RWPE2 (cell line): ENCODE measurements at regions not wholly inside any gene's neighbourhood (a gene's known extent, or its start where the extent isn't known, plus 50 kb on each side); places are given as distances from the start of the nearest gene placed in this dataset.

Experiments
- ATAC-seq: fragments of 200-7000 bp; cut with Tn5 transposase; 3 replicates; pipeline ENCODE4 v1.9.1; 2021; ENCODE audit warnings: low read depth
- DNase-seq: peaks from one replicate; pipeline ENCODE4 v3.0.0-alpha.2; 2020; ENCODE audit warnings: low spot score
- H3K27ac ChIP-seq: fragments of 450-650 bp; 2 replicates; pipeline ENCODE4 v1.5.1; 2017; ENCODE audit warnings: mild to moderate bottlenecking; ENCODE audit not compliant: poor library complexity, severe bottlenecking
- H3K27me3 ChIP-seq: fragments of 250-450 bp; sonication (Bioruptor Pico); 2 replicates; pipeline ENCODE4 v1.5.1; 2021; ENCODE audit warnings: mild to moderate bottlenecking, moderate library complexity; ENCODE audit not compliant: insufficient read depth, poor library complexity, severe bottlenecking
- H3K36me3 ChIP-seq: fragments of 250-450 bp; sonication (Bioruptor Pico); 2 replicates; pipeline ENCODE4 v1.5.1; 2020; ENCODE audit warnings: low read depth, mild to moderate bottlenecking, moderate library complexity
- H3K4me1 ChIP-seq: fragments of 250-450 bp; sonication (Bioruptor Pico); 2 replicates; pipeline ENCODE4 v1.5.1; 2021; ENCODE audit warnings: mild to moderate bottlenecking, moderate library complexity; ENCODE audit not compliant: insufficient read depth, poor library complexity, severe bottlenecking
- H3K4me3 ChIP-seq: fragments of 250-450 bp; sonication (Bioruptor Pico); 2 replicates; pipeline ENCODE4 v1.5.1; 2021; ENCODE audit warnings: mild to moderate bottlenecking, moderate library complexity; ENCODE audit not compliant: severe bottlenecking
- H3K9me3 ChIP-seq: fragments of 250-450 bp; sonication (Bioruptor Pico); 2 replicates; pipeline ENCODE4 v1.5.1; 2021; ENCODE audit warnings: mild to moderate bottlenecking, moderate library complexity; ENCODE audit not compliant: severe bottlenecking
- TF ChIP-seq, protein P1 (sequence below): fragments of 450-650 bp; IDR thresholded peaks from one replicate; pipeline ENCODE4 v1.5.1; 2017; ENCODE audit warnings: mild to moderate bottlenecking, moderate library complexity; ENCODE audit not compliant: poor library complexity, severe bottlenecking

DNA sequence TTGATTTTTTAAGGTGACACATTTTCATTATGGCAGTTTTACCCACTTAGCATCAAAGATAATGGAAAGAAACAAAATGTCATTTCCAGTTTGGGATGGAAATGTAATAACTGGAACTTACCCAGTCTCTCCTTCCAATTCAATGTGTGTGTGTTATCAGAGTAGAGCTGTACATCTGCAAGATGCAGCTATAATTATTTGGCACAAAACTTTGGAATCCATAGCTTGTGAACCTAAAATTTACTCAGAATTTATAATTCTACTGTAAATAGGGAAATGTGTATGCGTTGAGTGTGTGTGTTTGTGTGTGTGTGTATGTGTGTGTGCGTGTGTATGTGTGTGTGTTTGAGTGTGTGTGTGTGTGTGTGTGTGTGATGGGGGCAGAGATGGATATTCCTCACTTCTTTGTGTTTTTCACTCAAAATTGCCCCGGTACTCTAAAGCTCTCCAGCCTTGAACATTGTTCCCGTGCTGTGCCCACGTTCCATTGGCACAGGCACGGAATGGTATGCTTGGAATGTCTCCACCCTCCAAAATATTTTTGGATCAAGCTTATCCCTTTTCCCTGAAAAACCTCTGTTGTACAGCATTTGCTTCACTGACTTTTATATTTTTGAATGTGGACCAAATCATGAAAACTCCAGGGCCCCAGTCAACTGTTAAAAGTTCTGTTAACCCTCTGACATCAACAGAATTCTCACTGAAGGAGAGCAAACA is 150.2 kb upstream of the BMP4 start:
- H3K9me3 ChIP-seq: no peaks in the 10 kb centered on the region
- peaks cover 54% of the 10 kb centered on the region for H3K4me1 ChIP-seq
- H3K4me3 ChIP-seq: no peak overlapping the region
- DNase-seq (no peak), ATAC-seq (peak; percentile 48; the same call in 2 of the 3 replicates)
- TF ChIP-seq, protein P1, sequence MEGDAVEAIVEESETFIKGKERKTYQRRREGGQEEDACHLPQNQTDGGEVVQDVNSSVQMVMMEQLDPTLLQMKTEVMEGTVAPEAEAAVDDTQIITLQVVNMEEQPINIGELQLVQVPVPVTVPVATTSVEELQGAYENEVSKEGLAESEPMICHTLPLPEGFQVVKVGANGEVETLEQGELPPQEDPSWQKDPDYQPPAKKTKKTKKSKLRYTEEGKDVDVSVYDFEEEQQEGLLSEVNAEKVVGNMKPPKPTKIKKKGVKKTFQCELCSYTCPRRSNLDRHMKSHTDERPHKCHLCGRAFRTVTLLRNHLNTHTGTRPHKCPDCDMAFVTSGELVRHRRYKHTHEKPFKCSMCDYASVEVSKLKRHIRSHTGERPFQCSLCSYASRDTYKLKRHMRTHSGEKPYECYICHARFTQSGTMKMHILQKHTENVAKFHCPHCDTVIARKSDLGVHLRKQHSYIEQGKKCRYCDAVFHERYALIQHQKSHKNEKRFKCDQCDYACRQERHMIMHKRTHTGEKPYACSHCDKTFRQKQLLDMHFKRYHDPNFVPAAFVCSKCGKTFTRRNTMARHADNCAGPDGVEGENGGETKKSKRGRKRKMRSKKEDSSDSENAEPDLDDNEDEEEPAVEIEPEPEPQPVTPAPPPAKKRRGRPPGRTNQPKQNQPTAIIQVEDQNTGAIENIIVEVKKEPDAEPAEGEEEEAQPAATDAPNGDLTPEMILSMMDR: no peak
- peak overlapping the region; percentile 98 for H3K27ac ChIP-seq
- H3K36me3 ChIP-seq: no peaks in the 10 kb centered on the region
- no peaks in the 10 kb centered on the region for H3K27me3 ChIP-seq

DNA sequence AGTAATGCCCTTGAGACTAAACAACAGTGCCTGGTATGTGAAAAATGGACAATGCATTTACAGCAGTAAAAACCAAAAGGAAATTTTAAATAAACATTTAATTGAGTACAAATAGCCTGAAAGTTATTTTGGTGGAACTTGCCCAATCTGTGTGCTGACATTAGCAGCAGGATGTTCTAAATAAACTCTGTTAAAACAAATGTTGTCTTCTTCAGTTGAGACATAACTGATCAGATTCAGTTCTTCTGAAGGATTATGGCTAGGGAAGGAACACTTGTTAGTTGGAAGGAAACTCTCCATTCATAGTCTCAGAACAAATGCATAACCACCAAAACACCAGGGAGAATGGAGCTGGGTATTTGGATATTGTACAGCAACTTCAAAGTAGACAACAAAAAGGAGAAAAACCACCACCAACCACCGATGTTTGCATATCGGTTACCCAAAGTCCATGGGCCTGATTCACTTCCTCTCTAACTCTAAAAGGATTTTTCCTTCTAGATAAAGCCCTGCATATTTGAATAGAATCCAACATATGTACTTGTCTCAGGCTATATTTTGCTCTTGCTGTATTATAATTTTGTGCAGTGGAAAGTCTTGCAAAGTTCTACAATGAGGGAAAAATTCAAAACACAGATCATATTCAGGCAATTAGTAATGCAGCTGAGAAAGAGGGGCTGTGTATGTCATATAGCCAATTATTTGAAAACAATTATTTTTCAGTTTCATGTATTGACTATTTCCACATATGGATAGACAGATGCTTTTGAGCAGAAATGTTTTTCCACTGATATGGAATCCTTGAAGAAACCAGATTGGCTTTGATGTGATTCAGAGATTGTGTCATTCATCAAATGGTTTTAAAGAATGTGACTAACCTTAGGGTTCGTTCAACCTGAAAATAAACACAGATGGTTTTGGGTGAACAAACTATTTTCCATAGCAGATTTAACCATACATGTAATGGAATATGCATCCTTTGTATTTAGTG is 152.2 kb upstream of the BMP4 start:
- Histone ChIP-seq H3K27ac (peak overlapping the region; percentile 98), H3K9me3 (no peaks in the 10 kb centered on the region), H3K4me1 (peaks cover 54% of the 10 kb centered on the region), H3K4me3 (no peak overlapping the region), H3K36me3 (no peaks in the 10 kb centered on the region), H3K27me3 (no peaks in the 10 kb centered on the region)
- DNase-seq: no peak
- ATAC-seq: peak; percentile 63
- TF ChIP-seq, protein P1: no peak

DNA sequence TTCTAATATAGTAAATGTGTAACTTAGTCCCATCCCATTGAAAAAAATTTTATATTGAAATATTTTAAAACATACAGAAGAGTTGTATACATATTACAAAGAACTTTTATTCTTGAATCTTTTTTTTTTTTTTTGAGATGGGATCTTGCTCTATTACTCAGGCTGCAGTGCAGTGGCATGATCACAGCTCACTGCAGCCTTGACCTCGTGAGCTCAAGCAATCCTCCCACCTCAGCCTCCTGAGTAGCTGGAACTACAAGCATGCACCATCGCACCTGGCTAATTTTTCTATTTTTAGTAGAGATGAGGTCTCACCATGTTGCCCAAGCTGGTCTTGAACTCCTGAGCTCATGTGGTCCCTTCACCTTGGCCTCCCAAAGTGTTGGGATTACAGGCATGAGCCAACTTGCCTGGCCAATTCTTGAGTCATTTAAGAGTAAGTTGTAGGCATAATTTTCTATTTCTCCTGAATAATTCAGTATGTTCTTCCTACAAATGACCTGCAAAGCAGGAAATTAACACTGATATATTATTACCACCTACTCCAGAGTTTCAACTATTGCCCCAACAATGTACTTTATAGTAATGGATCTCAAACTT is 153.0 kb upstream of the BMP4 start:
- TF ChIP-seq, protein P1: no peak
- no peaks in the 10 kb centered on the region for H3K9me3 ChIP-seq
- no peaks in the 10 kb centered on the region for H3K36me3 ChIP-seq
- H3K27ac ChIP-seq: peak overlapping the region; percentile 98
- H3K4me3 ChIP-seq: no peak overlapping the region
- H3K4me1 ChIP-seq: peaks cover 54% of the 10 kb centered on the region
- ATAC-seq: no peak
- no peaks in the 10 kb centered on the region for H3K27me3 ChIP-seq
- no peak for DNase-seq

DNA sequence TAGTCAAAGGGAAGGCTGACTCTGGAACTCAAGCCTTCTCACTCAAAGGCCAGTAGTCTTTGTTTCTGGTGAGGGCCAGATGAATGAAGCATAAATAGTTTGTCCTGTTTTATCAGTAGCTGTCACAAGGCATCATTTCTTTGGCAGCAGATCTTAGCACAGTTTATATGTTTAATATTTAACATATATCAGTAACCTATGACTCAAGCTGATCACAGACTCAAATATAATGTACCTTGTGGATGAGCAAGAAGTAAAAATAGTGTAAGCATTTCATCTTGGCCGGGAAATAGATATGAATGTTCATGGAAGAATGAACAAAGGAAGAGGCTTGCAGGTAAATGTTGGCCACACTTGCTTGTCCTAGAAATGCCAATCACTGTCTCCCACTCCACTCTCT is 158.3 kb upstream of the BMP4 start:
- Histone ChIP-seq H3K27ac (no peak overlapping the region), H3K27me3 (no peaks in the 10 kb centered on the region), H3K9me3 (no peaks in the 10 kb centered on the region), H3K4me1 (peaks cover 10% of the 10 kb centered on the region), H3K36me3 (no peaks in the 10 kb centered on the region), H3K4me3 (no peak overlapping the region)
- ATAC-seq: no peak
- DNase-seq: no peak
- TF ChIP-seq, protein P1: no peak
